Breast epithelium (tissue), 3 donors: ENCODE measurements at regions not wholly inside any gene's neighbourhood (a gene's known extent, or its start where the extent isn't known, plus 50 kb on each side); places are given as distances from the start of the nearest gene placed in this dataset.

Experiments
- POLR2A ChIP-seq: fragments of 450-650 bp; IDR thresholded peaks from one replicate; pipeline ENCODE4 v1.6.1; 2016; ENCODE audit warnings: antibody characterized with exemption, mild to moderate bottlenecking, moderate library complexity
- TF ChIP-seq, protein P1 (sequence below), 3 donors: fragments of 450-650 bp; IDR thresholded peaks; one replicate each; pipeline ENCODE4 v1.5.1; 2016 to 2017; ENCODE audit warnings: antibody characterized with exemption in 3 of 3, mild to moderate bottlenecking in 3 of 3, moderate library complexity in 3 of 3

DNA sequence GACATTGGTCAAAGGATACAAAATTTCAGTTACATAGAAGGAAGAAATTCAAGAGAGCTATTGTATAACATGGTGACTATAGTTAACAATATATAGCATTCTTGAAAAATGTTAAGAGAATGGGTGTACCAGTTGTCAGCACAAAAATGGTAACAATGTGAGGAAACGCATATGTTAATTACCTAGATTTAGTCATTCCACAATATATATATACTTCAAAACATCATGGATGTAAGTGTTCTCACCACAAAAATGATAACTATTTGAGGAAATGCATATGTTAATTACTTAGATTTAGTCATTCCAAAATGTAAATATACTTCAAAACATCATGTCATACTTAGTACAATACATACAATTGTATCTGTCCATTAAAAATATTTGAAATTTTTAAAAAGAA is 540.4 kb upstream of the MGAT4C start:
- no peak for TF ChIP-seq POLR2A
- TF ChIP-seq, protein P1, sequence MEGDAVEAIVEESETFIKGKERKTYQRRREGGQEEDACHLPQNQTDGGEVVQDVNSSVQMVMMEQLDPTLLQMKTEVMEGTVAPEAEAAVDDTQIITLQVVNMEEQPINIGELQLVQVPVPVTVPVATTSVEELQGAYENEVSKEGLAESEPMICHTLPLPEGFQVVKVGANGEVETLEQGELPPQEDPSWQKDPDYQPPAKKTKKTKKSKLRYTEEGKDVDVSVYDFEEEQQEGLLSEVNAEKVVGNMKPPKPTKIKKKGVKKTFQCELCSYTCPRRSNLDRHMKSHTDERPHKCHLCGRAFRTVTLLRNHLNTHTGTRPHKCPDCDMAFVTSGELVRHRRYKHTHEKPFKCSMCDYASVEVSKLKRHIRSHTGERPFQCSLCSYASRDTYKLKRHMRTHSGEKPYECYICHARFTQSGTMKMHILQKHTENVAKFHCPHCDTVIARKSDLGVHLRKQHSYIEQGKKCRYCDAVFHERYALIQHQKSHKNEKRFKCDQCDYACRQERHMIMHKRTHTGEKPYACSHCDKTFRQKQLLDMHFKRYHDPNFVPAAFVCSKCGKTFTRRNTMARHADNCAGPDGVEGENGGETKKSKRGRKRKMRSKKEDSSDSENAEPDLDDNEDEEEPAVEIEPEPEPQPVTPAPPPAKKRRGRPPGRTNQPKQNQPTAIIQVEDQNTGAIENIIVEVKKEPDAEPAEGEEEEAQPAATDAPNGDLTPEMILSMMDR (IDR thresholded peaks at IDR 0.05) = no peak
